Hematopoietic multipotent progenitor cell treated with erythropoietin and hydrocortisone succinate and interleukin-3 and kit ligand, for 17 days (in vitro differentiated cells): ENCODE measurements at regions not wholly inside any gene's neighbourhood (a gene's known extent, or its start where the extent isn't known, plus 50 kb on each side); places are given as distances from the start of the nearest gene placed in this dataset.
"Not testable (repeated sequence)": the region's sequence is repeated elsewhere in the genome, so short reads cannot be mapped to it uniquely, and the experiment has no call there.

Experiments
- DNase-seq: peaks from one replicate; pipeline ENCODE4 v3.0.0-alpha.2; 2015; ENCODE audit warnings: low spot score

DNA sequence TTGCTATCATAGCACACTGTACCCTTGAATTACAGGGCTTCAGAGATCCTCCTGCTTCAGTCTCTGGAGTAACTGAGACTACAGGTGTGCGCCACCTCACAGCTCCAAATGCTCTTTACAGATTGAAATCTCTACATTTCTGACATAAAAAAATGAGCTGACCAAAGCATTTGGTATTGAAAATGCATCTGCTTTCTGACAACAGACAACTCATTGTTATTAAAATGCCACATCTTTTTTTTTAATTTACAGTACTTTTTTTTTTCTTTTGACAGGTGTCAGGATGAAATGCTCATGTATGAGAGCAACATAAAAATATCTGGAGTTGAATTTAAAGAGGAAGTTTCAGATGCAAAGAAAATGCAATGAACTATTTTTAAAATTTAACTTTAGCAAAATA is 764.5 kb downstream of the TRAM1L1 start:
- DNase-seq: no peak

DNA sequence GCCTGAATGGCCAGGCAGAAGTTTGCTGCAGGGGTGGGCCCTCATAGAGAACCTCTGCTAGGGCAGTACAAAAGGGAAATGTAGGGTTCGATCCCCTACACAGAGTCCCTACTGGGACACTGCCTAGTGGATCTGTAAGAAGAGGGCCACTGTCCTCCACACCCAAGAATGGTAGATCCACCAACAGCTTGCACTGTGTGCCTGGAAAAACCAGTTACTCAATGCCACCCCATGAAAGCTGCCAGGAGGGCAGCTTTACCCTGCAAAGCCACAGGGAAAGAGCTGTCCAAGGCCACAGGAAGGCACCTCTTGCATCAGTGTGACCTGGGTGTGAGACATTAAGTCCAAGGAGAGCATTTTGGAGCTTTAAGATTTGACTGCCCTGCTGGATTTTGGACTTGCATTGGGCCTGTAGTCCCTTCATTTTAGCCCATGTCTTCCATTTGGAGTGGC is 781.6 kb downstream of the TRAM1L1 start:
- DNase-seq: no peak

DNA sequence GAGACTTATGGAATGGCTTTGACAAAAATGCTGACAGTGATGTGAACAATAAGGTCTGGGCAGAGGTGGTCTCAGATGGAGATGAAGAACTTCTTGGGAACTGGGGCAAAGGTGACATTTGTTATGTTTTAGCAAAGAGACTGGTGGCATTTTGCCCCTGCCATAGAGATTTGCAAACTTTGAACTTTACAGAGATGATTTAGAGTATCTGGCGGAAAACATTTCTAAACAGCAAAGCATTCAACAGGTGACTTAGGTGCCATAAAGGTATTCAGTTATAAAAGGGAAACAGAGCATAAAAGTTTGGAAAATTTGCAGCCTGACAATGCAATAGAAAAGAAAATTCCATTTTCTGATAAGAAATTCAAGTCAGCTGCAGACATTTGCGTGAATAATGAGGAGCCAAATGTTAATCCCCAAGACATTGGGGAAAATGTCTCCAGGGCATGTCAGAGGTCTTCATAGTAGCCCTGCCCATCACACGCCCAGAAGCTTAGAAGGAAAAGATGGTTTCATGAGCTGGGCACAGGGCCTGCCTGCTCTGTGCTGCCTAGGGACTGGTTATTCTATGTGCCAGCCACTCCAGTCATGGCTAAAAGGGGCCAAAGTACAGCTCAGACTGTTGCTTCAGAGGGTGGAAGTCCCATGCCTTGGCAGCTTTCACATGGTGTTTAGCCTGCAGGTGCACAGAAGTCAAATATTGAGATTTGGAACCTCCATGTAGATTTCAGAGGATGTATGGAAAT is 782.2 kb downstream of the TRAM1L1 start:
- no peak for DNase-seq

DNA sequence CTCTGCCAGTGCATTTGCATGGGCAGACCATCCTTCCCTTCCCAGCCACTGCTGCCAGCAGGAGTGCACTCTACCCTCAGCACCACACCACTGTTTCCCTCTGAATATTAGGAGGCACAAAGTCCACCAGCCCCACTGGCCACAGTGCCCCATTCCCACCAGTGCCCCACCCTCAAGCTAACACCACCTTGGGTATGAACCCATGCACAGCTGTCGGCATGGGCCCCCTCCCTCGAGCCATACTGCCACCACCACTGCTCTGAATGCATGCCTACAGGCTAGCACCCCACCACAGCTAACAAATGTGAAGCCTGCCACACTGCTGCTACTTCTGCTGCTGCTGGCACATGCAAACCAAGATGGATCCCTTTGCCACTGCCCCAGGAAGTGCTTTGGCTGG is 810.4 kb downstream of the TRAM1L1 start:
- DNase-seq: no peak

DNA sequence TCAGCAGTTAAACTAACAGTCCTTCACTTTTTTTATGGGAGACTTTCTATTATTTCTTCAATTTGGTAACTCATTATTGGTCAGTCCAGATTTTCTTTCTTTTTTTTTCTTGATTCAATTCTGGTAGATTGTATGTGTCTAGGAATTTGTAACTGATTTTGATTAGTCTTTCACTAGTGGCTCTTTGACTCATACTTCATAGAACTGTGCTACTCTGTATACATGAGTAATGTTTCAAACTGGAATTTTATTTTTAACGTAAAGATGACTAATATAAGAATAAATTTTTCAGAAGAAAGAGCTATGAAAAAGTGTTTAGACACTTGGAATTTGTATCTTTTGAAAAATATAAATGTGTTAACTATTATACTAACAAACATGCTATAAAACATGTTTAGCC is 813.0 kb downstream of the TRAM1L1 start:
- DNase-seq: no peak

DNA sequence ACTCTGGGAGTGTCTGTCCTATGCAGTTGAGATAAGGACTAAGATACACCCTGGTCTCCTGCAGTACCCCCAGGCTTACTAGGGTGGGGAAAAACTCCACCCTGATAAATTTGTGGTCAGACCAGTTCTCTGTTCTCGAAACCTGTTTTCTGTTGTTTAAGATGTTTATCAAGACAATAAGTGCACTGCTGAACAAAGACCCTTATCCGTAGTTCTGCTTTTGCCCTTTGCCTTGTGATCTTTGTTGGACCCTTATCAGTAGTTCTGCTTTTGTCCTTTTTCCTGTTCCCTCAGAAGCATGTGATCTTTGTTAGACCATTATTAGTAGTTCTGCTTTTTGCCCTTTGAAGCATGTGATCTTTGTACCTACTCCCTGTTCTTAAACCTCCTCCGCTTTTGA is 824.4 kb downstream of the TRAM1L1 start:
- not testable (repeated sequence) for DNase-seq

DNA sequence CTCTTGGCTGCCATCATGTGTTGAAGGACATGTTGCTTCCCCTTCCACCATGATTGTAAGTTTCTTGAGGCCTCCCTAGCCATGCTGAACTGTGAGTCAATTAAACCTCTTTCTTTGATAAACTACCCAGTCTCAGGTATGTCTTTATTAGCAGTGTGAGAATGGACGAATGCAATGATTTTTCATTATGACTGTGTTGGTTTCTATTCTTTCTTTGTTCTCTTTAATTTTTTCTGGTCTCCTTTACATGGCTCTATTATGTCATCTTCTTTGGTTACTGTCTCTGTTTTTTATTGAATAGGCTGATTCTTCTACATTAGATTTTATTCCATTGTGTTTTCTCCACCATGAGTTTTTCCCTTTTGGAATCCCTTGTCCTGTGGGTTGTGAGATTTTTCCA is 840.6 kb downstream of the TRAM1L1 start:
- DNase-seq: no peak

DNA sequence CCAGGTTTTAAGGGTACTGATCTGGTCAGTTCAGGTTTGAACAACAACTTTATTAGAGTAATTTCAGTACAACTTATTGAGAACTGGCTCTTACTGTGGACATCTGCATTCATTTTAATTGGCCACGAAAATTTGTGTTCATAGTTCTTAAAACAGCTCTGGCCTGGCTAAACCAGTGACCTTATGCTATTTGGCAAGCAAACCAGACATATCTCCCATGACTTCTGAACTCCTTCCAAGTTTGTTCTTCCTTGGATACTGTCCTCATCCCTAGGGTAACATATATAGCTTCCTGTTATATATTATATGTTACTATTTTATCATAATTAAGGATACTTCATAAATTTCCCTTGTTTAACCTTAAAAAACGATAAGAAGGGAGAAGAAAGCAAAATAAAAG is 841.9 kb downstream of the TRAM1L1 start:
- DNase-seq: no peak

DNA sequence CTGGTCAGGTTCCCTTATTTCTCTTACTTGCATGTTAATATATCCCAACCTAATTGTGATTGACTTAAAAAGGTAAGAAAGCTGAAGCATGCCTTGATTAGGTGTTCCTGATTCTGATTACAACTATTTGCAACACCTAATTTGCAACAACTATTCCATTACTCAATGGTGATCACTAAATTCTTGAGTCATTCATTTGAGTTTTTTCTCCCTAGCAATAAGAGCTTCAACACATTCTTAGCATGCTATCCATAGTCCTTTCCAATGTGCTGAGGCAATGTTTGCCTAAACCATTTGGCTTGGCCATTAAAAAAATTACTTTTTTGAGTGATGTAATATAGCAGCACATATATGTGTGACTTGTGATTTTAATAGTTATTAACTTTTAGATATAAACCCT is 851.4 kb downstream of the TRAM1L1 start:
- no peak for DNase-seq

DNA sequence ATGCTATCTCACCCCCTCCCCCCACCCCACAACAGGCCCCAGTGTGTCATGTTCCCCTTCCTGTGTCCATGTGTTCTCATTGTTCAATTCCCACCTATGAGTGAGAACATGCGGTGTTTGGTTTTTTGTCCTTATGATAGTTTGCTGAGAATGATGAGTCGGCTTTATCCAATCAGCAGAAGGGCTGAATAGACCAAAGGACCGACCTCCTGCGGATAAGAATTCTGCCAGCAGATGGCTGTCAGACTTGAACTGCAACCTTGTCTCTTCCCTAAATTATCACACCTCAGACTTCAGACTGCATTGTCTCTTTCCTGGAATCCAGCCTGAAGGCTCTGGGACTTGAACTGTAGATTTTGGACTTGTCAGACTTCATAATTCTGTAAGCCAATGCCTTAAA is 853.4 kb downstream of the TRAM1L1 start:
- not testable (repeated sequence) for DNase-seq

DNA sequence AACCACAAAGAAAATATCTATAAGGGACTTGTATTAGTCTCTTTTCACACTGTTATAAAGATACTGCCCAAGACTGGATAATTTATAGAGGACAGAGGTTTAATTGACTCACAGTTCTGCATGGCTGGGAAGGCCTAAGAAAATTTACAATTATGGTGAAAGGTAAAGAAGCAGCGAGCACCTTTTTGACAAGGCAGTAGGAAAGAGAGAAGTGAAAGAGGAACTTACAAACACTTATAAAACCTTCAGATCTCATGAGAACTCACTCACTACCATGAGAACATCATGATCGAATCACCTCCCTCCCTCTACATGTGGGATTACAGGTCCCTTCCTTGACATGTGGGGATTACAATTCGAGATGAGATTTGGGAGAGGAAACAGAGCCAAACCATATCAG is 856.0 kb downstream of the TRAM1L1 start:
- no peak for DNase-seq

DNA sequence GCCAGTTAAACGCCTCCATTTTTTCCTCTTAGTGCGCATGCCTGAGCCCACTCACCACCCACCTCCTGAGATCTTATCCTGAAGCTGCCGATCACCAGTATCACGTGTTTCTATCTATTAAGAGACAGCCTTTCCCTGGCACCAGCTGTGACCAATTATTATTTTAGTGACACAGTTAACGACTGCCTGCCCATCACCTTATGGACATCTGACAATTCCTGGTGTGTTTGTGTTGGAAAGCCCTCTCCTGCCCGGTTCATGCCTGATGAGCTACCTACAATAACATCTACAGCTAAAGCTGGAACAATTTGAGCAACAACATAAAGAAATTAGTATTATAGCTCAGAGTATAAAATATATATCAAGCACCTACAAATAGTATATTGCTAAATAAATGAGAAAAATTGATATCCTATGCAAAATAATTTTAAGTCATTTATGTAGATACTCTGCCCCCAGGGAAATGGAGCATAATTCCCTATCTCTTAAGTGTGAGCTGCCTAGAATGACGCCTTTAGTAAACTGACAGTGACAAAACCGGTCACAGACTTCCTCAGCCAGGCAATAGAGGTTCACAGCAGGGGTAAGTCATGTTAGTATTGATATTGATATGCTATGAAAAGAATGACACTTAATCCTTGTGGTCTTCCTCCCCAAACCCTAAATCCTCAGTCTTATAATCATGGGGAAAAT is 862.2 kb downstream of the TRAM1L1 start:
- no peak for DNase-seq

DNA sequence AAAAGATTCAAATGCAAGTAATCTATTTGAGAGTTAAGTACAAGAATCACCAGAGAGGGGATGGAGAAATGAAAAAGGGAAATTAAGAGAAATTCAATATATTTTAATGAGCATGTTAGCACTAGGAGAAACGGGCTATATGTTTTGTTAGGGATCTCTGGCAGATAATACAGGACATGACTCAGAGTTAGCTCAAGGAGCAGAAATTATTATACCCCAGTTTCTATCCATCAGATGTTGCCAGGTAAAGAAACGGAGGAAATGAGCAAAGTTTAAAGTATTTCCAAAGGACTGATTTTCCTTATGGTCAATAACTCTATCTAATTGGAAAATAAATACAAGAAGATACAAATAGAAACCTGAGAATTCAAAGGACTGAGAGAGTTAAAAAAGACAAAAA is 867.6 kb downstream of the TRAM1L1 start:
- no peak for DNase-seq

DNA sequence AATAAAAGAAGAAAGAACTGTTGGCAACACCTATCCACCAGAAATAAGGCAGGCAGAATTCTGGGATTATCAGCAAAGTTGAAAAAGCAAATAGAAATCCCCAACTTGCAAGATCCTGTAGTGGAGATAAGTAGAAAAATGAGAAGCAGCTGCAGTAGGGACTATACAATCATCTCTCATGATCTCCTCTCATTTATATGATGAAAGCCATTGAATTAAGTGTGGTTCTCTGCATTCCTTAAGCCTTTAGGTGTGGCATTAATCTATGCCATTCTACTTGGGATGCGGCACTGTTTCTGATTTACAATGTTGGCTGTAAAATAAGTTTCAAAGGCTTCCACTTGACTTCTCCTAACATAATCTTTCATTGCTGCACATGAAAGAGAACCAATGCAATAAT is 869.8 kb downstream of the TRAM1L1 start:
- no peak for DNase-seq

DNA sequence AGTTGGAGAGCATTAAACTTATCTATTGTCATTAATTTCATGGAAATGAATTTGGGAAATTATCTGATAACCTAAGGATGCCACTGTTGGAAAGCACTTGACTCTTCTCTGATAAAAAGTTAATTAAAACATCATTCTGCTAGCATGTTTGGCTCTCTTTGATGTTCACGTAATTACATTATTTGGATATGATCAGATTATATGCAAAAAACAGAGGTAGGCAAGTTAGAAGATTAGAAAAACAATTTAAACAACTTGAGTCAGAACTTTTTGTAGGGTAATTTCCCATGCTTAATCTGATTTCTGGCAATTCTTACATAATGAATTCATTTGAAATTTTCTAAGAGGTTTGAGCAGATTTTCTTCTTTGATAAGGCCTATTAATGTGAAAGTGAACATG is 882.9 kb downstream of the TRAM1L1 start:
- DNase-seq: no peak

DNA sequence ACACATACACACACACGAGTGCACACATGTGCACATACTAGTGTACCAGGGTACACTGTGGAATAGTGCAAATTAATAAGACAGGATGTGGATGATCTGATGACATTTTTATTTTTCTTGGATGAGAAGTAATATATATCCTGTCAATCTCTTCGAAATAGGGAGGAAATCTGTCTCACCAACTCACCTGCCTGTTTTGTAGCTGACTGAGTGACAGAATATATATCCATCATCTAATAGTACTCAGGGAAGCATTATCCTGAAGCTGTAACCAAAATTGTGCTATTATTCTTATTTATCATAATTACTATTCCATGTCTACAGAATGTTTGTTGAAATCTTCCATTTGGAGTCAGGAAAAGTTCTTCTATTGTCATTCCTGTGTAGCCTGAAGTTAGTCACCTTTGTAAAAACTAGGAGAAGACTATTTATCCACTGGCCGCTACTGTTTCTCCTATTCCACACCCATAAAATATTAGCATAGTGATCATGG is 888.0 kb downstream of the TRAM1L1 start:
- DNase-seq: no peak

DNA sequence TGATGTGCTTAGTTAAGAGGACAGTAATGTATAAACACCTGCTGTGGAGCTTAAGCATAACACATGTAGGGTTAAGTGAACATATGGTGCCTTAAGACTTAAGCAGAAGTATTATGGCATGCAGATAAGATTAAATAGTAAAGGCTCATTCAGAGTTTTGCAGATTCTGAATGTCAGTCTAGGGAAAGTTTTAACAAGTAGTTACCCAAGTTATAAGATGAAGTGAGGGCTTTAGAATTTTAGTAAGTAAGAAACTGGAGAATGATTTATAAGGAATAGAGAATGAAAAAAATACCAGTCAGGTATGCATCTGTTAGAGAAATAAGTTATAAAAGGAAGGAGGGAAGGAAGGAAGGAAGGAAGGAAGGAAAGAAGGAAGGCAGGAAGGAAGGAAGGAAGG is 902.1 kb downstream of the TRAM1L1 start:
- DNase-seq: no peak

DNA sequence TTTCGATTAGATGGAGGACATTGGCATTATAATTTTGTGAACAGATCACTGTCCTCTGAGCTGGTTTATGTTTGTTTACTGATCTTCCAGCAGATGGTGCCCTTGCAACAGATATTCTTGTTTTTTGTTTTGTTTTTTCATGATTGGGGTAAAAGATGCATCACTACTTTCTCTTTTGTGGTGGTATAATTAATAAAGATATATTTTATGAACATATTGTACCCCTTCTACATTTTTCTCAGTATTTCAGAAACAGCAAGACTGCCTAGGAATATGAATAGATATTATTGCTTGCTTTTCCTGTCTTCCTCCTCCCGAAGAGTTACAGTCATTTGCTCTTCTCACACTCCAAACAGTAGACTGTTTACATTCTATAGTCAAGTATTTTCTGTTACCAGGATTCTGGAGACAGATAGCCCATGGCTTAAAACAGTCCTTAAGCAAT is 905.2 kb downstream of the TRAM1L1 start:
- no peak for DNase-seq

DNA sequence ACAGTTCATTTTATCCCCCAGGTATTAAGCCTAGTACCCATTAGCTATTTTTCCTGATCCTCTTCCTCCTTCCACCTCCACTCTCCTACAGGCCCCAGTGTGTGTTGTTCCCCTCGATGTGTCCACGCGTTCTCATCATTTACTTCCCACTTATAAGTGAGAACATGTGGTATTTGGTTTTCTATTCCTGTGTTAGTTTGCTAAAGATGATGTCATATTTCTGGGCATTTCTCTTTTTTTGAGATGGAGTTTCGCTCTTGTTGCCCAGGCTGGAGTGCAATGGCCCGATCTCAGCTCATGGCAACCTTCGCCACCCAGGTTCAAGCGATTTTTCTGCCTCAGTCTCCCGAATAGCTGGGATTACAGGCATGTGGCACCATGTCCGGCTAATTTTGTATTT is 934.0 kb downstream of the TRAM1L1 start:
- DNase-seq: not testable (repeated sequence)

DNA sequence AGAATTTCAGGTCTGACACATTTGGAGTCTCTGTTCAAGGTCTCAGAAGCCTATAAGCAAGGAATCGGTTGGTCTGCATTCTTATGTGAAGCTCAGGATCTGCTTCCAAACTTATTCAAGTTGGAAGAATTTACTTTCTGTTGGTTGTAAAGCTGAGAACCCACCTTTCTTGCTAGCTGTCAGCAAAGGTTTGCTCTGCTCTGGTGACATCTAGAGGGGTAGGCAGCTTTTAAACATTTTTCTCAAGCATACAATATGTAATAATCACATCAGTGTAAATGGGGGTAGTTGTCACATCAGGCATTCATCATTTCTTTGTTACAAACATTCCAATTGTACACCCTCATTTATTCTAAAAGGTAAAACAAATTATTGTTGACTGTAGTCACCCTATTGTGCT is 935.2 kb downstream of the TRAM1L1 start:
- DNase-seq: no peak

DNA sequence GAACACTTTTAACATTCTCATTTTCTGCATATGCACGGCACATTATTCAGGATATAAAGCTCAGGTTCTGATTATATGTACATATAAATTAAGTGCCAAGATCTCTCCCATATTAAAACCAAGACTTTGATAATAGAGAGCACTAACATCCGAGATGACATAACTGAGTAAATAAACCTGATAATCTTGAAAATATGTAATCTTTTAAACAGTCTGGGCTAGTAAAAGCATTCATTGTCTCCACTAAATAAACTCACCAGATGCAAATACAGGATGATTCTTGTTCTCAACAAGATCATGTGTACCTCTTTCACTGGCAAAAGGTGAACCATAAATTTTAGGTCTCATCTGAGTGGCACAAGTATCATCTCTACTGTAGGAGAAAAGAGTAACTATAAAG is 942.2 kb downstream of the TRAM1L1 start:
- DNase-seq: no peak

DNA sequence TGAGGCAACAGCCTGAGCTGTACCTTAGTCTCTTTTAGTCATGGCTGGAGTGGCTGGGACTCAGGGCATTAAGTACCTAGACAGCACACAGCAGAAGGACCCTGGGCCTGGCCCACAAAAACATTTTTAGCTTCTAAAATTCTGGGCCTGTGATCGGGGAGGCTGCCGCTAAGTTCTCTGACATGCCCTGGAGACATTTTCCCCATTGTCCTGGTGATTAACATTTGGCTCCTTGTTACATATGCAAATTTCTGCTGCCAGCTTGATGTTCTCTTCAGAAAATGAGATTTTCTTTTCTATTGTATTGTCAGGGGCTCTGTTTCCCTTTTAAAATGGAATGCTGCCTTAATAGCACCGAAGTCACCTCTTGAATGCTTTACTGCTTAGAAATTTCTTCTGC is 952.4 kb downstream of the TRAM1L1 start:
- DNase-seq: no peak

DNA sequence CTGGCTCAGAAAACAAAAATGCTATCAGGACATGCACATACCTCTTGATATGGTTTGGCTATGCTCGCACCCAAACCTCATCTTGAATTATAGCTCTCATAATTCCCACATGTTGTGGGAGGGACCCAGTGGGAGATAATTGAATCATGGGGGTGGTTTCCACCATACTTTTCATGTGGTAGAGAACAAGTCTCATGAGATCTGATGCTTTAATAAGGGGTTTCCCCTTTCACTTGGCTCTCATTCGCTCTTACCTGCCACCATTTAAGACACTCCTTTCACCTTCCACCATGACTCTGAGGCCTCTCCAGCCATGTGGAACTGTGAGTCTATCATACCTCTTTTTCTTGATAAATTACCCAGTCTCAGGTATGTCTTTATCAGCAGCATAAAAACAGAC is 958.6 kb downstream of the TRAM1L1 start:
- no peak for DNase-seq

DNA sequence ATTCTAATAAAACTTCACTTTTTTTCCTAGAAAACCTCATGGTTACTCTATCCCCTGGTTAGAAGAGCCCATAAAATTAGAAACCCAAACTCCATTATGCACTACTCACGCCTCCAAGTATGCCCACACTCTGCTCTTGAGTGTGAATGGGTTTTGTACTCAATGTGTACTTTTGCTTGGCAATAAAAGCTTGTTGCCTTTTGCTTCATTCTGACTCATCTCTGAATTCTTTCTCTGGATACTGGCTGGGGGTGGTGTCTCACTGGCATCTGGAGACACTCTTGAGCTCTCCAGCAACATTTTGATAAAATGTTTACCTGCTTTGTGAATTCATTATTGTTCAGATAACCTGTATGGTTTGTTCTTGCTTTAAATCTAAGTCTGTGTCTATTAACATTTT is 963.3 kb downstream of the TRAM1L1 start:
- DNase-seq: no peak
